ENCODE measurements at regions not wholly inside any gene's neighbourhood (a gene's known extent, or its start where the extent isn't known, plus 50 kb on each side); places are given as distances from the start of the nearest gene placed in this dataset.

GRCh38 chr2:133776936-133777573, 208.8 kb upstream of the NCKAP5 start (continued):
- no peak for TF ChIP-seq EP300 (IDR thresholded peaks at IDR 0.05; ENCODE audit: borderline replicate concordance in 1 of 2, control insufficient read depth in 1 of 2, low read depth in 2 of 2, low read length in 2 of 2)
- TF ChIP-seq SPI1 (IDR thresholded peaks at IDR 0.05; ENCODE audit: borderline replicate concordance, insufficient read depth, low read depth, low read length), result no peak
- TF ChIP-seq PAX8 (IDR thresholded peaks at IDR 0.05), result no peak
- no peak for TF ChIP-seq FOS (IDR thresholded peaks at IDR 0.05; ENCODE audit: borderline replicate concordance, extremely low read depth, insufficient read length)
- TF ChIP-seq, protein P1, sequence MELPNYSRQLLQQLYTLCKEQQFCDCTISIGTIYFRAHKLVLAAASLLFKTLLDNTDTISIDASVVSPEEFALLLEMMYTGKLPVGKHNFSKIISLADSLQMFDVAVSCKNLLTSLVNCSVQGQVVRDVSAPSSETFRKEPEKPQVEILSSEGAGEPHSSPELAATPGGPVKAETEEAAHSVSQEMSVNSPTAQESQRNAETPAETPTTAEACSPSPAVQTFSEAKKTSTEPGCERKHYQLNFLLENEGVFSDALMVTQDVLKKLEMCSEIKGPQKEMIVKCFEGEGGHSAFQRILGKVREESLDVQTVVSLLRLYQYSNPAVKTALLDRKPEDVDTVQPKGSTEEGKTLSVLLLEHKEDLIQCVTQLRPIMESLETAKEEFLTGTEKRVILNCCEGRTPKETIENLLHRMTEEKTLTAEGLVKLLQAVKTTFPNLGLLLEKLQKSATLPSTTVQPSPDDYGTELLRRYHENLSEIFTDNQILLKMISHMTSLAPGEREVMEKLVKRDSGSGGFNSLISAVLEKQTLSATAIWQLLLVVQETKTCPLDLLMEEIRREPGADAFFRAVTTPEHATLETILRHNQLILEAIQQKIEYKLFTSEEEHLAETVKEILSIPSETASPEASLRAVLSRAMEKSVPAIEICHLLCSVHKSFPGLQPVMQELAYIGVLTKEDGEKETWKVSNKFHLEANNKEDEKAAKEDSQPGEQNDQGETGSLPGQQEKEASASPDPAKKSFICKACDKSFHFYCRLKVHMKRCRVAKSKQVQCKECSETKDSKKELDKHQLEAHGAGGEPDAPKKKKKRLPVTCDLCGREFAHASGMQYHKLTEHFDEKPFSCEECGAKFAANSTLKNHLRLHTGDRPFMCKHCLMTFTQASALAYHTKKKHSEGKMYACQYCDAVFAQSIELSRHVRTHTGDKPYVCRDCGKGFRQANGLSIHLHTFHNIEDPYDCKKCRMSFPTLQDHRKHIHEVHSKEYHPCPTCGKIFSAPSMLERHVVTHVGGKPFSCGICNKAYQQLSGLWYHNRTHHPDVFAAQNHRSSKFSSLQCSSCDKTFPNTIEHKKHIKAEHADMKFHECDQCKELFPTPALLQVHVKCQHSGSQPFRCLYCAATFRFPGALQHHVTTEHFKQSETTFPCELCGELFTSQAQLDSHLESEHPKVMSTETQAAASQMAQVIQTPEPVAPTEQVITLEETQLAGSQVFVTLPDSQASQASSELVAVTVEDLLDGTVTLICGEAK (IDR thresholded peaks at IDR 0.05; ENCODE audit: borderline replicate concordance), result no peak

DNA sequence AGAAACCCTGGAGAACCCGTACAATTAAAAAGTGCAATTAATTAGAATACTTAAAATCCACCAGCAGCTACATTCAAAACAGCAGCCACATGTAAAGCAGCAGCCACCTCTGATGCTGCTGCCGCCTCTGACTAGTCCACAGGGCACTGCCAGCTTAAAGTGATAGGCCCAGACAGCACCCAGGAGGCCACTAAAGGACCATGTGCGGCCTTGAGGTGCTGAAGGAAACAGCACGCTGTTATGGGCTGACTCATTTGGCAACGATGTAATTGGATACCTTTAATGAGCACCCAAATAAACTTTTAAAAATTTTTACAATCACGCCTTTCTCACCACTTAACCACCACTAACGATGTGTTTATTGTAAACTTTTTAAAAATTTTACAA, 209.3 kb upstream of the NCKAP5 start:
- RAD21 ChIA-PET (ENCODE audit: unreplicated experiment), result no interaction called here
- POLR2A ChIA-PET, result no interaction called here
- in situ Hi-C loops (cut with MboI), result no loop called here
- H3K9ac ChIP-seq (ENCODE audit: control insufficient read depth, insufficient read depth, low read length), result no peak overlapping the region
- no peaks in the 10 kb centered on the region for H3K4me1 ChIP-seq (ENCODE audit: control insufficient read depth, insufficient read depth, low read length)
- intact Hi-C loops (cut with micrococcal nuclease; ENCODE audit: unreplicated experiment), result no loop called here
- no peaks in the 10 kb centered on the region for H3K9me3 ChIP-seq (replicated peaks; ENCODE audit: control insufficient read depth, insufficient read depth, low read length)
- H3K36me3 ChIP-seq (ENCODE audit: control insufficient read depth in 2 of 2, insufficient read depth in 2 of 2, low read length in 1 of 2), result no peaks in the 10 kb centered on the region
- no peak for FAIRE-seq
- CTCF ChIA-PET, result interaction anchor here (0.9 to 1.5 kb wide), 2 partner anchors 258 to 1126 kb away, joined by 3 read pairs; no protein-coding TSS in a partner anchor
- ATAC-seq, result peak; percentile 48; the same call in 1 of the 3 replicates
- no peak overlapping the region for H3K4me3 ChIP-seq
- H3K27ac ChIP-seq (ENCODE audit: control insufficient read depth, insufficient read depth), result no peak overlapping the region
- H3K79me2 ChIP-seq (ENCODE audit: control insufficient read depth, insufficient read depth, low read length), result no peaks in the 10 kb centered on the region
- 1% methylated on average over 7 of the region's 7 CpGs for WGBS (ENCODE audit: insufficient coverage, insufficient replicate concordance, low lambda C conversion rate, missing lambda C conversion rate)
- SMC1A ChIA-PET (ENCODE audit: uncharacterized antibody, unreplicated experiment), result interaction anchor here (1.1 to 1.2 kb wide), 2 partner anchors 66 to 1230 kb away, joined by 3 read pairs; no protein-coding TSS in a partner anchor
- H3K4me2 ChIP-seq (ENCODE audit: control insufficient read depth, insufficient read depth), result no peak overlapping the region
- DNase-seq (ENCODE audit: low read depth, low spot score), result no peak
- no peak overlapping the region for H2AFZ ChIP-seq (ENCODE audit: control insufficient read depth, low read depth, low read length)
- no TSS peak for BruUV-seq (replicated peaks)
- H3K27me3 ChIP-seq (replicated peaks in 1 of 2; ENCODE audit: control insufficient read depth in 2 of 2, insufficient read depth in 2 of 2, low read length in 1 of 2), result peaks cover 0 to 5% of the 10 kb centered on the region in 2 experiments; a peak in 1 of 4 replicates
- H4K20me1 ChIP-seq (ENCODE audit: control insufficient read depth, insufficient read depth), result no peaks in the 10 kb centered on the region
- no peak for TF ChIP-seq CTCF (IDR thresholded peaks at IDR 0.05 in 2 of 3, conservative IDR thresholded peaks at IDR 0.05 in 1 of 3; ENCODE audit: control insufficient read depth in 2 of 3, extremely low read depth in 1 of 3, insufficient read depth in 1 of 3, low read depth in 3 of 3, low read length in 3 of 3)
- TF ChIP-seq POLR2AphosphoS2 (IDR thresholded peaks at IDR 0.05; ENCODE audit: low read depth, low read length), result no peak
- no peak for TF ChIP-seq NFXL1 (IDR thresholded peaks at IDR 0.05; ENCODE audit: borderline replicate concordance)
- TF ChIP-seq WRNIP1 (IDR thresholded peaks at IDR 0.05; ENCODE audit: borderline replicate concordance, low read depth, low read length), result no peak
- TF ChIP-seq FOXM1 (IDR thresholded peaks at IDR 0.05; ENCODE audit: low read depth, low read length), result no peak
- no peak for TF ChIP-seq CBX3 (IDR thresholded peaks at IDR 0.05; ENCODE audit: borderline replicate concordance, low read depth)
- no peak for TF ChIP-seq RELA (IDR thresholded peaks at IDR 0.05; ENCODE audit: borderline replicate concordance, partially characterized antibody)
- TF ChIP-seq, protein P2, sequence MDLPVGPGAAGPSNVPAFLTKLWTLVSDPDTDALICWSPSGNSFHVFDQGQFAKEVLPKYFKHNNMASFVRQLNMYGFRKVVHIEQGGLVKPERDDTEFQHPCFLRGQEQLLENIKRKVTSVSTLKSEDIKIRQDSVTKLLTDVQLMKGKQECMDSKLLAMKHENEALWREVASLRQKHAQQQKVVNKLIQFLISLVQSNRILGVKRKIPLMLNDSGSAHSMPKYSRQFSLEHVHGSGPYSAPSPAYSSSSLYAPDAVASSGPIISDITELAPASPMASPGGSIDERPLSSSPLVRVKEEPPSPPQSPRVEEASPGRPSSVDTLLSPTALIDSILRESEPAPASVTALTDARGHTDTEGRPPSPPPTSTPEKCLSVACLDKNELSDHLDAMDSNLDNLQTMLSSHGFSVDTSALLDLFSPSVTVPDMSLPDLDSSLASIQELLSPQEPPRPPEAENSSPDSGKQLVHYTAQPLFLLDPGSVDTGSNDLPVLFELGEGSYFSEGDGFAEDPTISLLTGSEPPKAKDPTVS (IDR thresholded peaks at IDR 0.05; ENCODE audit: low read depth, low read length), result no peak
- no peak for TF ChIP-seq SREBF2 (IDR thresholded peaks at IDR 0.05; ENCODE audit: low read length)
- TF ChIP-seq ZNF384 (IDR thresholded peaks at IDR 0.05; ENCODE audit: borderline replicate concordance, low read depth, low read length), result no peak

All from GM12878 (cell line).